Breast epithelium (tissue), 3 donors: ENCODE measurements at regions not wholly inside any gene's neighbourhood (a gene's known extent, or its start where the extent isn't known, plus 50 kb on each side); places are given as distances from the start of the nearest gene placed in this dataset.

Experiments used
- POLR2AphosphoS5 ChIP-seq, 3 donors: sonication (generic); formaldehyde crosslinking; IDR thresholded peaks; one replicate each; pipeline ENCODE4 v1.6.1; 2017; ENCODE audit warnings: antibody characterized with exemption in 3 of 3
- TF ChIP-seq, protein P1 (sequence below), 3 donors: fragments of 450-650 bp; IDR thresholded peaks; one replicate each; pipeline ENCODE4 v1.5.1; 2016 to 2017; ENCODE audit warnings: antibody characterized with exemption in 3 of 3, mild to moderate bottlenecking in 3 of 3, moderate library complexity in 3 of 3

DNA sequence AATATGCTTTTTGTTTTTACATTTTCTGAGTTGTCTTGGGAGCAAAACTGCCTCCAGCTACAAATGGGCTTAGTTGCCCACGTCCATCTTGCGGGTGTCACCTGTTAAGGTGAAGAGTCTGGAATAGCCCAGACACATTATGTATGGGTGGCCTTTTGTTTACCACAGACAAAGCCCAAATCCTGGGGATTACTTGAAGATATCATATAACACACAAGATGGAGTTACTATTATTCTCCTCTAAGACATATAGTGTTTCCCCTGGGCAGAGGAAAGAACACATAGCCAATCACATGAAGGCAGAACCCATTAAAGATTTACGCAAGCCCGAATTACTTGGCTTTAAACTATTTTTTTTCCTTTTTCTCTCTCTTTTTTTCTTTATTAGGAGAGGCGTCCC, 625.6 kb upstream of the FAM241A start:
- TF ChIP-seq, protein P1, sequence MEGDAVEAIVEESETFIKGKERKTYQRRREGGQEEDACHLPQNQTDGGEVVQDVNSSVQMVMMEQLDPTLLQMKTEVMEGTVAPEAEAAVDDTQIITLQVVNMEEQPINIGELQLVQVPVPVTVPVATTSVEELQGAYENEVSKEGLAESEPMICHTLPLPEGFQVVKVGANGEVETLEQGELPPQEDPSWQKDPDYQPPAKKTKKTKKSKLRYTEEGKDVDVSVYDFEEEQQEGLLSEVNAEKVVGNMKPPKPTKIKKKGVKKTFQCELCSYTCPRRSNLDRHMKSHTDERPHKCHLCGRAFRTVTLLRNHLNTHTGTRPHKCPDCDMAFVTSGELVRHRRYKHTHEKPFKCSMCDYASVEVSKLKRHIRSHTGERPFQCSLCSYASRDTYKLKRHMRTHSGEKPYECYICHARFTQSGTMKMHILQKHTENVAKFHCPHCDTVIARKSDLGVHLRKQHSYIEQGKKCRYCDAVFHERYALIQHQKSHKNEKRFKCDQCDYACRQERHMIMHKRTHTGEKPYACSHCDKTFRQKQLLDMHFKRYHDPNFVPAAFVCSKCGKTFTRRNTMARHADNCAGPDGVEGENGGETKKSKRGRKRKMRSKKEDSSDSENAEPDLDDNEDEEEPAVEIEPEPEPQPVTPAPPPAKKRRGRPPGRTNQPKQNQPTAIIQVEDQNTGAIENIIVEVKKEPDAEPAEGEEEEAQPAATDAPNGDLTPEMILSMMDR (IDR thresholded peaks at IDR 0.05): no peak
- no peak for TF ChIP-seq POLR2AphosphoS5 (IDR thresholded peaks at IDR 0.05)
